ENCODE measurements at regions not wholly inside any gene's neighbourhood (a gene's known extent, or its start where the extent isn't known, plus 50 kb on each side); places are given as distances from the start of the nearest gene placed in this dataset.
"Not testable (repeated sequence)": the region's sequence is repeated elsewhere in the genome, so short reads cannot be mapped to it uniquely, and the experiment has no call there.

- no peak overlapping the region for H3K27ac ChIP-seq (ENCODE audit: low read depth, low read length)
- H3K4me1 ChIP-seq (ENCODE audit: insufficient read depth, low read length) = peaks cover 13% of the 10 kb centered on the region
- H3K9me3 ChIP-seq (ENCODE audit: low read length) = no peaks in the 10 kb centered on the region
- no peaks in the 10 kb centered on the region for H3K36me3 ChIP-seq (ENCODE audit: insufficient read depth, low read length)
- no peak overlapping the region for H3K9ac ChIP-seq (ENCODE audit: low read length)
- H3K4me3 ChIP-seq (ENCODE audit: low read depth in 1 of 2, low read length in 2 of 2) = no peak overlapping the region
- H3K27me3 ChIP-seq (ENCODE audit: control insufficient read depth in 1 of 2, insufficient read depth in 2 of 2, low read length in 2 of 2) = no peaks in the 10 kb centered on the region
Observed at GRCh38 chr14:34171431-34172172, 220.7 kb upstream of the EGLN3 start.

- Histone ChIP-seq H3K27me3 (ENCODE audit: control insufficient read depth in 1 of 2, insufficient read depth in 2 of 2, low read length in 2 of 2) (no peaks in the 10 kb centered on the region), H3K9me3 (ENCODE audit: low read length) (no peaks in the 10 kb centered on the region)
Observed at GRCh38 chr14:34170882-34171281, 220.0 kb upstream of the EGLN3 start.

GRCh38 chr14:34169561-34169960 is 218.7 kb upstream of the EGLN3 start:
- no peak overlapping the region for H3K4me3 ChIP-seq (ENCODE audit: low read depth in 1 of 2, low read length in 2 of 2)
- no peaks in the 10 kb centered on the region for H3K36me3 ChIP-seq (ENCODE audit: insufficient read depth, low read length)
- no peaks in the 10 kb centered on the region for H3K27me3 ChIP-seq (ENCODE audit: control insufficient read depth in 1 of 2, insufficient read depth in 2 of 2, low read length in 2 of 2)
- no peak overlapping the region for H3K9ac ChIP-seq (ENCODE audit: low read length)
- no peaks in the 10 kb centered on the region for H3K9me3 ChIP-seq (ENCODE audit: low read length)
- no peak overlapping the region for H3K27ac ChIP-seq (ENCODE audit: low read depth, low read length)
- H3K4me1 ChIP-seq (ENCODE audit: insufficient read depth, low read length) = peaks cover 13% of the 10 kb centered on the region

More at GRCh38 chr14:34170882-34171281, 220.0 kb upstream of the EGLN3 start:
- Histone ChIP-seq H3K9ac (ENCODE audit: low read length) (no peak overlapping the region), H3K4me1 (ENCODE audit: insufficient read depth, low read length) (peaks cover 13% of the 10 kb centered on the region), H3K4me3 (ENCODE audit: low read depth in 1 of 2, low read length in 2 of 2) (no peak overlapping the region), H3K36me3 (ENCODE audit: insufficient read depth, low read length) (no peaks in the 10 kb centered on the region), H3K27ac (ENCODE audit: low read depth, low read length) (no peak overlapping the region)

GRCh38 chr14:34168656-34169055 is 217.8 kb upstream of the EGLN3 start:
- Histone ChIP-seq H3K9me3 (ENCODE audit: low read length) (no peaks in the 10 kb centered on the region), H3K27me3 (ENCODE audit: control insufficient read depth in 1 of 2, insufficient read depth in 2 of 2, low read length in 2 of 2) (no peaks in the 10 kb centered on the region), H3K36me3 (ENCODE audit: insufficient read depth, low read length) (no peaks in the 10 kb centered on the region), H3K4me1 (ENCODE audit: insufficient read depth, low read length) (peaks cover 13% of the 10 kb centered on the region), H3K27ac (ENCODE audit: low read depth, low read length) (no peak overlapping the region), H3K4me3 (ENCODE audit: low read depth in 1 of 2, low read length in 2 of 2) (no peak overlapping the region), H3K9ac (ENCODE audit: low read length) (no peak overlapping the region)

- Histone ChIP-seq H3K27me3 (ENCODE audit: control insufficient read depth in 1 of 2, insufficient read depth in 2 of 2, low read length in 2 of 2) (no peaks in the 10 kb centered on the region), H3K36me3 (ENCODE audit: insufficient read depth, low read length) (no peaks in the 10 kb centered on the region), H3K27ac (ENCODE audit: low read depth, low read length) (no peak overlapping the region), H3K9me3 (ENCODE audit: low read length) (no peaks in the 10 kb centered on the region), H3K4me3 (ENCODE audit: low read depth in 1 of 2, low read length in 2 of 2) (no peak overlapping the region), H3K9ac (ENCODE audit: low read length) (no peak overlapping the region), H3K4me1 (ENCODE audit: insufficient read depth, low read length) (peaks cover 4% of the 10 kb centered on the region)
Observed at GRCh38 chr14:34165847-34166350, 215.0 kb upstream of the EGLN3 start.

GRCh38 chr14:34164162-34164864 is 213.4 kb upstream of the EGLN3 start:
- no peaks in the 10 kb centered on the region for H3K27me3 ChIP-seq (ENCODE audit: control insufficient read depth in 1 of 2, insufficient read depth in 2 of 2, low read length in 2 of 2)
- no peaks in the 10 kb centered on the region for H3K9me3 ChIP-seq (ENCODE audit: low read length)
- H3K9ac ChIP-seq (ENCODE audit: low read length) = no peak overlapping the region
- H3K27ac ChIP-seq (ENCODE audit: low read depth, low read length) = no peak overlapping the region
- no peaks in the 10 kb centered on the region for H3K36me3 ChIP-seq (ENCODE audit: insufficient read depth, low read length)
- H3K4me3 ChIP-seq (ENCODE audit: low read depth in 1 of 2, low read length in 2 of 2) = no peak overlapping the region
- H3K4me1 ChIP-seq (ENCODE audit: insufficient read depth, low read length) = peaks cover 4% of the 10 kb centered on the region

GRCh38 chr14:34161351-34162082 is 210.6 kb upstream of the EGLN3 start:
- H3K4me1 ChIP-seq (ENCODE audit: insufficient read depth, low read length) = peaks cover 4% of the 10 kb centered on the region
- no peaks in the 10 kb centered on the region for H3K9me3 ChIP-seq (ENCODE audit: low read length)
- no peaks in the 10 kb centered on the region for H3K36me3 ChIP-seq (ENCODE audit: insufficient read depth, low read length)
- no peaks in the 10 kb centered on the region for H3K27me3 ChIP-seq (ENCODE audit: control insufficient read depth in 1 of 2, insufficient read depth in 2 of 2, low read length in 2 of 2)
- no peak overlapping the region for H3K27ac ChIP-seq (ENCODE audit: low read depth, low read length)
- H3K9ac ChIP-seq (ENCODE audit: low read length) = no peak overlapping the region
- H3K4me3 ChIP-seq (ENCODE audit: low read depth in 1 of 2, low read length in 2 of 2) = no peak overlapping the region

GRCh38 chr14:34160619-34161018 is 209.7 kb upstream of the EGLN3 start:
- no peaks in the 10 kb centered on the region for H3K27me3 ChIP-seq (ENCODE audit: control insufficient read depth in 1 of 2, insufficient read depth in 2 of 2, low read length in 2 of 2)
- H3K36me3 ChIP-seq (ENCODE audit: insufficient read depth, low read length) = no peaks in the 10 kb centered on the region
- H3K9ac ChIP-seq (ENCODE audit: low read length) = no peak overlapping the region
- H3K4me1 ChIP-seq (ENCODE audit: insufficient read depth, low read length) = peaks cover 4% of the 10 kb centered on the region
- H3K27ac ChIP-seq (ENCODE audit: low read depth, low read length) = no peak overlapping the region
- no peak overlapping the region for H3K4me3 ChIP-seq (ENCODE audit: low read depth in 1 of 2, low read length in 2 of 2)
- H3K9me3 ChIP-seq (ENCODE audit: low read length) = no peaks in the 10 kb centered on the region

- no peaks in the 10 kb centered on the region for H3K27me3 ChIP-seq (ENCODE audit: control insufficient read depth in 1 of 2, insufficient read depth in 2 of 2, low read length in 2 of 2)
- H3K4me1 ChIP-seq (ENCODE audit: insufficient read depth, low read length) = peaks cover 4% of the 10 kb centered on the region
- no peak overlapping the region for H3K4me3 ChIP-seq (ENCODE audit: low read depth in 1 of 2, low read length in 2 of 2)
- H3K9ac ChIP-seq (ENCODE audit: low read length) = no peak overlapping the region
- H3K36me3 ChIP-seq (ENCODE audit: insufficient read depth, low read length) = no peaks in the 10 kb centered on the region
- H3K27ac ChIP-seq (ENCODE audit: low read depth, low read length) = no peak overlapping the region
- H3K9me3 ChIP-seq (ENCODE audit: low read length) = no peaks in the 10 kb centered on the region
Observed at GRCh38 chr14:34157651-34158050, 206.8 kb upstream of the EGLN3 start.

- Histone ChIP-seq H3K36me3 (ENCODE audit: insufficient read depth, low read length) (no peaks in the 10 kb centered on the region), H3K9me3 (ENCODE audit: low read length) (no peaks in the 10 kb centered on the region), H3K9ac (ENCODE audit: low read length) (no peak overlapping the region), H3K27ac (ENCODE audit: low read depth, low read length) (no peak overlapping the region), H3K4me3 (ENCODE audit: low read depth in 1 of 2, low read length in 2 of 2) (no peak overlapping the region), H3K4me1 (ENCODE audit: insufficient read depth, low read length) (no peaks in the 10 kb centered on the region), H3K27me3 (ENCODE audit: control insufficient read depth in 1 of 2, insufficient read depth in 2 of 2, low read length in 2 of 2) (no peaks in the 10 kb centered on the region)
Observed at GRCh38 chr14:34147461-34147860, 196.6 kb upstream of the EGLN3 start.

- H3K4me1 ChIP-seq (ENCODE audit: insufficient read depth, low read length); H3K27me3 ChIP-seq (ENCODE audit: control insufficient read depth in 1 of 2, insufficient read depth in 2 of 2, low read length in 2 of 2); H3K9me3 ChIP-seq (ENCODE audit: low read length); H3K36me3 ChIP-seq (ENCODE audit: insufficient read depth, low read length); H3K4me3 ChIP-seq (ENCODE audit: low read depth in 1 of 2, low read length in 2 of 2); H3K9ac ChIP-seq (ENCODE audit: low read length); H3K27ac ChIP-seq (ENCODE audit: low read depth, low read length): not testable (repeated sequence)
Observed at GRCh38 chr14:34140127-34140526, 189.3 kb upstream of the EGLN3 start.

All from muscle layer of colon (tissue), 2 donors.